NCI-H1105 treated with DMSO at 0.1 percent for 48 hours (cell line): ENCODE measurements at regions not wholly inside any gene's neighbourhood (a gene's known extent, or its start where the extent isn't known, plus 50 kb on each side); places are given as distances from the start of the nearest gene placed in this dataset.

Experiments used
- DNase-seq: peaks from one replicate; lab custom pipeline; 2025; lab: John Stamatoyannopoulos, UW

- no peak for DNase-seq
Observed at GRCh38 chr5:167786871-167787578, 504.4 kb upstream of the WWC1 start.

DNA sequence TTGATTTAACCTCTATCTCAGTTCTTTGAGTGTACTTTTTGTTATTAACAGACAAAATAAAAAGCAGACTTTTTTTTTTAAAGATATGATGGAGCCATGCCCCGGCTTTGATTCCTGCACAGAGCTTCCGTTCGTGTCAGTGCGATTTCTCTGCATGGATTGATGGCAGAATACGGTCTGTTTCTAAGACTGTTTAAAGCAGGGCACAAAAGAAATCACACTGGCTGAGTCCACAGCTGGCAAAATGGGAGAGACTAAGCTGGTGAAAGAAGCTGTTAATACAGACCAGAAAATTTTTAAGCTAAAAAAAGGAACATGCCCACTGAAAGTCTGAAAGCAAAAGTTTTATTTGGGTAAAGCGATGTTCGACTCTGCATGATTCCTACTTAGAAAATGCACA lies 501.4 kb upstream of the WWC1 start:
- no peak for DNase-seq

DNA sequence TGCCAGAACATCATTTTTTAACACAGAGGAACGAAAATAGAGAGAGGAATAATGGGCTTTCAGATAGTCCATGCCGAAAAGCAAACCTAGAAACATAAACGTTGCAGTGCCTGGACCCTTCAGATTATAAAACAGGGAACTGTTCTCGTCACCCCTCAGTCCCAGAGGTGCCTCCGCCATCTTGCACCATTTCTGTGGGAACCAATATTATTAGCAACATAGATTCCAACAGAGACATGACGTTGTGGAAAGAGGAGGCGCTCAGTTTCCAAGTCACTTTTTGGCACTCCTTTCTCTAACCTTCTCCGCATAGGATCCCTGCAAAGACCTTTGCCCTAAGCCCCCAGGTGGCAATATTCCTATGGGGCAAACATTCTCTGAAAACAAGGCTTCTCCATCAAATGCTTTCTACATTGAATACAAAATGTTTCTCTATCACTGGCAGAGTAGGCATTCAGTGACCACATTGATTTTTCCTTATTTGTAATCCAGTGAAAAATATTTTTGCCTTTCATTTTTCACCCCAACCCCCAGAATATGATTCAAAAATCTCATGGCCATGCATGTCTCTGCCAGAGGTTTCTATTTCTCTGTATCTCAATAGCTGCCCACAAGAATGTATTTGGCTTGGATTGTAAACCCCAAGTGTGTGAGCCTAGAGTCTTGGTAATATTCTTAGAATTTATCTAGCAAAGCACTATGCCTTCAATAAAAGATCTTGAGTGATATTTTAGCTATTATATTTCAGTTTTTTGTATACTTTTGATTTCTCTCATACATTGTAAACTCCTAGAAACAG lies 500.8 kb upstream of the WWC1 start:
- DNase-seq = no peak

GRCh38 chr5:167792514-167792913 lies 498.9 kb upstream of the WWC1 start:
- DNase-seq = no peak

DNA sequence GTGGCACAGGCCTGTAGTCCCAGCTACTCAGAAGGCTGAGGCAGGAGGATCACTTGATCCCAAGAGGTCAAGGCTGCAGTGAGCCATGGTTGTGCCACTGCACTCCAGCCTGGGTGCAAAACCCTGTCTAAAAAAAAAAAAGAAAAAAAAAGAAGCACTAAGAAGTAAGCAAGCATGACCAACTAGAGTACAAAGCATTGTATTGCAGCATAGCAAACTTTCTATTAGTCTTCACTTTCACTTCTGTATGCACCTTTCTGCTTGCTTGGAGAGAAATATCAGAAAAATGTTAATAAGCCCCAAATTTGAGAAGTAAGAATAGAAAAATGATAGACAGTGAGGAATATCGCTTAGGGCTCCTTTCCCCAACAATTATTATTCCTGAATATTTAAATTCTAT lies 497.7 kb upstream of the WWC1 start:
- DNase-seq = no peak

DNA sequence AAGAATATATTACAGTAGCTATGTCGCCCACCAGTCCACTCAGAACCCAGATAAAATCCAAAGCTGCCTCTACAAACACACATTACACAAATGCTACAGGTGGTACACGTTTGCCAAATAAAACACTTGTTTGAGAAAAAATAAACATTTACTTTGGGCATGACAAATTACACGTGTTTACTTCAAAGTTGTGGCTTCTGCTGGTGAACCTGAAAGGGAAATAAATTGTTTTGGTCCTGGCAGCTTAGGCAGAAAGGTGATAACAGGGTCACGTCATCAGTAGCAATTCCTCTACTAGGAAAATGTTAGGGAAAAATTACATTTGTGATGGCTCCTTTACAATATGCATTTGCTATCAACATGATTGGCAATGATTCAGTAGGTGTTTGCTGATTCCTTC lies 497.3 kb upstream of the WWC1 start:
- DNase-seq = no peak

- no peak for DNase-seq
Observed at GRCh38 chr5:167796672-167797071, 494.8 kb upstream of the WWC1 start.

DNA sequence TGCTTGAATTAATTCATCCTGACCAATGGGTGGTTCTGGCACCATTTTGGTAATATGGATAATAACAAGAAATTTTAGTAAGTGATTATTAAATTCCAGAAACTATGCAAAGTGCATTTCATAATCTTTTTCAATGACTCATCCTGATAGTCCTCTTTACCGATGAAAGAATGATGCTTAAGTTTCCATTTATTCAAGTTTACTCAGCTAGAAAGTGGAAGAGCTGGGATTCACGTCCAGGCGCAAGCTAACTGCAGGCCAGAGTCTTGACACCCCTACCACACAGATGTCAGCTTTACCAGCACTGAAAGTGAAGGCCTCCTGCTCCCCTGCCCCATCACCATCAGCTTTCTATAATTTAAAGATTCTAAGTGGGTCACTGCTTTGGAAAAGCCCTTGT lies 493.5 kb upstream of the WWC1 start:
- no peak for DNase-seq

GRCh38 chr5:167798448-167798847 lies 493.0 kb upstream of the WWC1 start:
- DNase-seq = no peak

GRCh38 chr5:167800427-167800826 lies 491.0 kb upstream of the WWC1 start:
- DNase-seq = no peak

DNA sequence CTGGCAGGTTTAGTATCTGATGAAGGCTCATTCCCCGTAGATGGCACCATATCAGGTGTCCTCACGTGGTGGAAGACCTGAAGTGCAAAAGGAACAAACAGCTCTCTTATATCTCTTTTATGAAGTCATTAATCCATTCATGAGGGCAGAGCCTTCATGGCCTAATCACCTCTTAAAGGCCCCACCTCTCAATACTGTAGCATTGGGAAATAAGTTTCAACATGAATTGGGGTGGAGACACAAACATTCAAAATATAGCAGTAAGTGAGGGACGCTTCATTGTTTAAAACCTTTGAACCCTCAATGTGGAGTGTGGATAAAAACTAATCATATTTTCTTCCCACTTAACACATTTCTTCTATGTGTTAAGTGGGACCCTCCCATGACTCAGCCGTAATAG lies 489.4 kb upstream of the WWC1 start:
- DNase-seq = no peak

GRCh38 chr5:167802755-167803431 lies 488.6 kb upstream of the WWC1 start:
- no peak for DNase-seq

GRCh38 chr5:167804512-167805220 lies 486.8 kb upstream of the WWC1 start:
- DNase-seq = no peak

GRCh38 chr5:167810573-167810972 lies 480.9 kb upstream of the WWC1 start:
- DNase-seq = no peak

DNA sequence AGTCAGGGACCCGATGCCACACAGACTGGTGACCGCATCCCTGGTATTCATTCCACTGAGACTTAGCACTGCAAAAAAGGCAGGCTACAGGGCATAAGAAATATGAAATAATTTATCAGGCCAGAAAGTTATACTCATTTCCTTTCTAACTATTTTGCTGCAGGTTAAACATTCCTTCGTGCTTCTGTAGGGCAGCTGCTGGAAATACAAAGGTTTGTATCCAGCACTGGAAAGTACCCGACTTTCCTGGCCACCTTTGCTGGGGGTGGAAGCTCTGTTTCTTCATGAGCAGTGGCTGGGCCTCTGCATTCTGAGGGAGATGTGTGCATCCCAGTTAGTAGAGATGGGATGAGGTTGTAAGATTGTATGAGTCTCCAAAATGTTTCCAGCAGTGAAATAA lies 478.6 kb upstream of the WWC1 start:
- DNase-seq = no peak

DNA sequence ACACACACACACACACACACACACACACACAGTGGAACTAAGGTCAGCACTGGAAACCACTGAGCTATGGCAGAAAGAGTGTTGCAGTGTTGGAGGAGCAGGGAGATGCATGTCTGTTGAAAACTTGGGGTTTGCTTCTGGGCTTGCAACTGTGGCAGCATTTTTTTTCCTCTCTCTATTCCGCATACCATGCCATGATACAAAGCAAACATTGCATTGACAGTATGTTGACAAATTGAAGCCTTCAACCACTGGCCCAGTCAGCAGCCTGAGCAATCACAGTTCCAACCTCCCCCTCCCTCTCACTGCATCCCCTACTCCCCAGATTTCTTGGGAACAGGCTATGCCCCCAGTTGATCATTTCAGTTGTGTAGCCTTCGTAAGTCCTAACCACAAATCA lies 478.1 kb upstream of the WWC1 start:
- no peak for DNase-seq

- DNase-seq = no peak
Observed at GRCh38 chr5:167814040-167814439, 477.4 kb upstream of the WWC1 start.

DNA sequence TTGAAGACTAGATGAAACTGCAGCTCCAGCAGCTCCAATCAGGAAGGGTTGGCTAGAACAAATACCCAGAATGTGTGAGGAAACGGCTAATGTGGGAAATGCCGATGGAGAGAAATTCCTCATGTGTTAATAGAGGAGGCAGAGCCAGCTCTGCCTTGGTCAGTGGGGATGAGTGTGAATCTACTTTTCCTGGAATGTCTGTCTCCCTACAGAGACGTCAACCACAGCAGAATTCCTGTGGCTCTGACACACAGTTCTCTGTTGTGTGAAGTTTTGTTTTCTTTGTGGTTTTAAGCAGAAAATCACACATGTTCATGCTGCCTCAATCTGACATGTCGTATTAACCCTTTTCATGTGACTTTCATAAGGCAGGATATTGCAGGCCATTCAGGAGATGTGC lies 476.6 kb upstream of the WWC1 start:
- no peak for DNase-seq

- DNase-seq = no peak
Observed at GRCh38 chr5:167816354-167816753, 475.1 kb upstream of the WWC1 start.

DNA sequence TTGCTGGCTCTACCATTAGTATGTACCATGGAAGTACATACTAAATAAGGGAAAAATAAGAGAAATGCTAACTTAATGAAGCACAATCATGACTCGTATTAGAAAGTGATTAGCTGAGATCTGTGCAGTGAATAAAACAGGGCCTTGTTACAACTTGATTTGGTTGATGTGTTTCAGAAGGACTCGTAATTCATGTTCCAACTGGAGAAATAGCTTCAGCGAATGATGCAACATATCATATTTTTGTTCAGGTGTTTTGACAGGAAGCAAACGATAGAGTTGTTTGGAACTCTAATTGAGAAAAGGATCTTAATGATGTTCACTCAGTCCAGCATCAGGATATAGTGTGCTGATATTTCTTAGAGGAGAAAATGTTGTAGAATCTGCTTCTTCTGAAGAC lies 474.6 kb upstream of the WWC1 start:
- no peak for DNase-seq

GRCh38 chr5:167819406-167819805 lies 472.0 kb upstream of the WWC1 start:
- no peak for DNase-seq
